Stimulated activated effector memory CD8-positive, alpha-beta T cell treated with anti-CD3 and anti-CD28 coated beads, Interleukin-12 subunit alpha, Interleukin-12 subunit beta, amount 100 ng/mL, for 72 hours (primary cell): ENCODE measurements at regions not wholly inside any gene's neighbourhood (a gene's known extent, or its start where the extent isn't known, plus 50 kb on each side); places are given as distances from the start of the nearest gene placed in this dataset.
"Not testable (repeated sequence)": the region's sequence is repeated elsewhere in the genome, so short reads cannot be mapped to it uniquely, and the experiment has no call there.

Experiments
- ATAC-seq: fragments of 150-1000 bp; cut with Tn5 transposase; 2 replicates; pipeline ENCODE4 v1.10.0; 2021
- DNase-seq, 2 donors: peaks; one replicate each; pipeline ENCODE4 v3.0.0; 2021 to 2022; ENCODE audit warnings: low spot score in 2 of 2
- H3K27ac Mint-ChIP-seq: one replicate; pipeline ENCODE4 v1.8.0; 2022; ENCODE audit warnings: mild to moderate bottlenecking, mixed read lengths
- H3K36me3 Mint-ChIP-seq: one replicate; pipeline ENCODE4 v1.8.0; 2022; ENCODE audit warnings: mild to moderate bottlenecking, mixed read lengths
- H3K4me1 Mint-ChIP-seq: one replicate; pipeline ENCODE4 v1.8.0; 2022; ENCODE audit warnings: mixed read lengths
- H3K4me3 Mint-ChIP-seq: one replicate; pipeline ENCODE4 v1.8.0; 2022; ENCODE audit warnings: mild to moderate bottlenecking, mixed read lengths
- H3K9me3 Mint-ChIP-seq: one replicate; pipeline ENCODE4 v1.8.0; 2022; ENCODE audit warnings: mixed read lengths

DNA sequence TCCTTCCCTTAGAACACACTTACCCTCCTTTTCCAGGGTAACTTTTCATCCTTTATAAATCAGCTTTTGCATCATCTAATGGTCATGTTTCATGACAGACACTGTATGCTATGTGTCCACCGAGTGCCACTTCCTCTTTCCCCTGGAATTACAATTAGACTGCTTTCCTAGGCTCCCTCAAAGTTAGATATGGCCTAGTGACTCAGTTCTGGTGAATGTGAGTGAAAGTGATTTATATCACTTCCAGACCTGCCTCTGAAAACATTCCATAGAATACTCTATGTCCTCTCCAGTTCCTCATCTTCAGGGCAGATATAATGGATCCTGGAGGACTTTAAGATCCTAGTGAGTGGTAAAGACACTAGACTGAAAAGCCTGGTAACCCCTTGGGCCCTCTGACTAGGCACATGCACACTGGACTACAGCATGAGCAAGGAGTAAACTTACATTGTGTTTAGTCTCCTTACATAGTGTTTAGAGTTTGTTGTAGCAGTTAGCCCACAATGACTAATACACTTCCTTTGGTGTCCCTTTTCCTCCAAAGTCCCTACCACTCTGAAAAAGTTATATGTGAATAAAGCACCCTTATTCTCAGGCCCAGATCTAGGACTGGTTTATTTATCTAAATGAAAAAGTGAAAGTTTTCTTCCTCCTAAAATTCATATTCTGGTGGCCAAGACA, 59.3 kb downstream of the GPR88 start:
- ATAC-seq: no peak
- H3K4me1 Mint-ChIP-seq: no peaks in the 10 kb centered on the region
- H3K27ac Mint-ChIP-seq: no peak overlapping the region

DNA sequence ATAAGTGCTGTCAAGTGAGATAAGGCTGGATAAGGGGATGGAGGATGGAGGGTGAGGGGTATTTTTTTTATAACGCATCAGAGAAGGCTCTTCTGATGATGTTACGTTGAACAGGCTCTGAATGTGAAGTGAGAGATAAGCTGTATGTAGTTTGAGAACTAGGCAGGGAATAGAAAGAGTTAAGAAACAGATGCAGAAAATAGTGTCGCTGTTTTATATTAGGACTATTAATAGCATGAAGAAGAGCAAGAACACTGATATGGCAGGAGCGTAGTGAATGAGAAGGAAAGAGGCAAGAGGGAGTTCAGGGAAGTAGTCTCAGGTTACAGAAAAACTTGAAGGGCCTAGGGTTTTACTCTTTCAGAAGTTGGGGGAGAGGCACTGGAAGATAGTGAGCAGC, 59.8 kb downstream of the GPR88 start:
- no peak for DNase-seq
- Mint-ChIP-seq H3K4me3 (no peak overlapping the region), H3K27ac (no peak overlapping the region), H3K36me3 (no peaks in the 10 kb centered on the region), H3K9me3 (peaks cover 3% of the 10 kb centered on the region), H3K4me1 (no peaks in the 10 kb centered on the region)
- no peak for ATAC-seq

More for the DNA sequence above, 59.3 kb downstream of the GPR88 start:
- Mint-ChIP-seq H3K36me3 (no peaks in the 10 kb centered on the region), H3K4me3 (no peak overlapping the region), H3K9me3 (peaks cover 3% of the 10 kb centered on the region)
- DNase-seq: no peak

DNA sequence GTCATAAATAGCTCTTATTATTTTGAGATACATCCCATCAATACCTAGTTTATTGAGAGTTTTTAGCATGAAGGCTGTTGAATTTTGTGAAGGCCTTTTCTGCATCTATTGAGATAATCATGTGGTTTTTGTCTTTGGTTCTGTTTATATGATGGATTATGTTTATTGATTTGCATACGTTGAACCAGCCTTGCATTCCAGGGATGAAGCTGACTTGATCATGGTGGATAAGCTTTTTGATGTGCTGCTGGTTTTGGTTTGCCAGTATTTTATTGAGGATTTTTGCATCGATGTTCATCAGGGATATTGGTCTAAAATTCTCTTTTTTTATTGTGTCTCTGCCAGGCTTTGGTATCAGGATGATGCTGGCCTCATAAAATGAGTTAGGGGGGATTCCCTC, 62.4 kb downstream of the GPR88 start:
- not testable (repeated sequence) for H3K36me3 Mint-ChIP-seq, H3K9me3 Mint-ChIP-seq

DNA sequence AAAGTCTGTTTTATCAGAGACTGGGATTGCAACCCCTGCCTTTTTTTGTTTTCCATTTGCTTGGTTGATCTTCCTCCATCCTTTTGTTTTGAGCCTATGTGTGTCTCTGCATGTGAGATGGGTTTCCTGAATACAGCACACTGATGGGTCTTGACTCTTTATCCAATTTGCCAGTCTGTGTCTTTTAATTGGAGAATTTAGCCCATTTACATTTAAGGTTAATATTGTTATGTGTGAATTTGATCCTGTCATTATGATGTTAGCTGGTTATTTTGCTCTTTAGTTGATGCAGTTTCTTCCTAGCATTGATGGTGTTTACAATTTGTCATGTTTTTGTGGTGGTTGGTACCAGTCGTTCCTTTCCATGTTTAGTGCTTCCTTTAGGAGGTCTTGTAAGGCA, 64.1 kb downstream of the GPR88 start:
- not testable (repeated sequence) for ATAC-seq

More for the DNA sequence above, 62.4 kb downstream of the GPR88 start:
- DNase-seq, H3K4me1 Mint-ChIP-seq, ATAC-seq, H3K4me3 Mint-ChIP-seq, H3K27ac Mint-ChIP-seq: not testable (repeated sequence)

DNA sequence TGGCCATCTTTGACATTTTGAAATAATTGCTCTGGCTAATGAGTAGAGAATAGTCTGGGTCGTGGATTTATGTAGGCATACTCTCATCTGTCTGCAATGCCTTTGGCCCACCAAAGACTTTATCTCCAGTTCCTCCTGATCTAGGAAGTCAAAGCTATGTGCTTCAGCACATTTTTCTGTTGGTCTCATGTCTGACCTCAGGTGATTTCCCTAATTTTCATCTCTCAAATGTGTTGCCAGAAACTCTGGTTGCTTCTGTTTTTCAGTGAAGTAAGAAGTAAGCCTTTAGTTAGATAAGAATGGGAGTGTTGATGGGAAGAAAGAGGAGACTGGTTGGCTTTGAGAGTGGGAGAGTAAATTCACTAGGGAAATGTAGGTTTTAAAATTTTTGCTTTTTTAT, 66.4 kb downstream of the GPR88 start:
- H3K4me1 Mint-ChIP-seq: no peaks in the 10 kb centered on the region
- H3K9me3 Mint-ChIP-seq: peaks cover 10% of the 10 kb centered on the region
- H3K4me3 Mint-ChIP-seq: no peak overlapping the region
- H3K36me3 Mint-ChIP-seq: no peaks in the 10 kb centered on the region
- ATAC-seq (no peak), DNase-seq (no peak)
- no peak overlapping the region for H3K27ac Mint-ChIP-seq

More for the DNA sequence above, 64.1 kb downstream of the GPR88 start:
- H3K4me3 Mint-ChIP-seq, H3K27ac Mint-ChIP-seq, H3K36me3 Mint-ChIP-seq, H3K9me3 Mint-ChIP-seq, DNase-seq, H3K4me1 Mint-ChIP-seq: not testable (repeated sequence)

DNA sequence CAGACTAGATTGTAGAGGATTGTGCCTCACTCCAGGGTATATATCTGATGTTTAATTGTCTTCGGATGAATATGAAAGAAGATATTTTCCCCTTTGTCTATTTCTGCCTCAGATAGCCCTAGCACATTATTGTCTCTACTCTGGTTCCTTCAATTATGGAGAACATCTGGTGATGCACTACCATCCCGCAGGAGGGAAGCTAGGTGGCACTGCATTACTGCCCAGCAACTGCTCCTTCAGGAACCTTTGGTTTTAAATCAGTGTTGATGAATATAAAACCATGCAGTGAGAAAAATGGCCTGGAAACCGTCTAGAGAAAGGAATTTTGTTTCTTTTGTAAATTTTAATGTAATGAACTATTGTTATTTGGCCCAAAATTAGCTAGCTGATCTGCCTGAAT, 68.5 kb downstream of the GPR88 start:
- peaks cover 6% of the 10 kb centered on the region for H3K9me3 Mint-ChIP-seq
- no peak overlapping the region for H3K4me3 Mint-ChIP-seq
- H3K36me3 Mint-ChIP-seq: no peaks in the 10 kb centered on the region
- no peak overlapping the region for H3K27ac Mint-ChIP-seq
- DNase-seq (no peak), ATAC-seq (no peak)
- H3K4me1 Mint-ChIP-seq: no peaks in the 10 kb centered on the region

DNA sequence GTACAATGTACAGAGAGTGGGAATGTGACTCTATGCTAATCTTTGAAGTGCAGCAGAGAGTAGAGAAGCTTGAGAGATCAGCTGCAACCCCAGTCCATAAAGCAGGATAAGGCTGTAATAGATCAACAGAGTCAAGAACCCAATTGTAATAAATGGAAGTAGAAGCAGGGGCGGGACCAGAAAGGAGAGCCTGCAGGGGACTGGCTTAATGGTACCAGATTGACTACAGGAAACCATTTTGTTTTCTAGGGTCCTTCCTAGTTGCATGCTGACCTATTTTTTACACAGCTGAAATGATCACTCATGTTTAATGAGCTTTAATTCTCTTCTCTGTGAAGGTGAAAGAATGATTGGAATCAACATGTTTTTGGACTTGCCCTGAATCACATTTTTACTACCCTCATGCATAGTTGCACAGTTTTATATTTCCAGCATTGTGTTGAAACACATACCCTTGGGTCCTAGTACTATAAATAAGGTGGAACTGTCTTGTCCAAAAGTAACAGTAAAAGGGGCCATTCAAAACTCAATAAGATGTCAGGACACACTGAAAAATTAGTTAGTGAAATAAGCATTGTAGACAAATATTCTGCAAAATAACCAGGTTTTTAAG, 69.8 kb downstream of the GPR88 start:
- Mint-ChIP-seq H3K27ac (no peak overlapping the region), H3K4me3 (no peak overlapping the region), H3K4me1 (no peaks in the 10 kb centered on the region), H3K36me3 (no peaks in the 10 kb centered on the region), H3K9me3 (peaks cover 6% of the 10 kb centered on the region)
- ATAC-seq (no peak), DNase-seq (no peak)

DNA sequence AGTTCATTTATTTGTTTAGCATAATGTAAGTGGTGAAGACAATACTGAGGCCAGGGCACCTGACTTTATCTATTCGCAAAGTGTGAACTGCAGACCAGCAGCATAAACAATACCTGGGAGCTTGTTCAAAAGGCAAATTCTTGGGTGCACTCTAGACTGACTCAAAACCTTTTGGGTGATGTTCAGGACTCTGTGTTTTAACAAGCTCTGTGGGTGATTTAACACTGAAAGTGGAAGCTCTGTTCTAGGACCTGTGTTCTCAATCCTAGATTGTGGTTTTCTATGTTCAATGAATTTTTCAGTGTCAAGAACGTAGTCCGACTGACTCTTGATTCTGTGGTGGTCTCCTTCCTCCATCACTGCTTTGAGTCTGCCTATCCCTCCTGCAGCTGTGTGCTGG, 71.9 kb downstream of the GPR88 start:
- Mint-ChIP-seq H3K9me3 (peaks cover 4% of the 10 kb centered on the region), H3K36me3 (no peaks in the 10 kb centered on the region), H3K4me1 (peaks cover 6% of the 10 kb centered on the region), H3K27ac (no peak overlapping the region), H3K4me3 (no peak overlapping the region)
- DNase-seq (no peak), ATAC-seq (peak; percentile 28)

DNA sequence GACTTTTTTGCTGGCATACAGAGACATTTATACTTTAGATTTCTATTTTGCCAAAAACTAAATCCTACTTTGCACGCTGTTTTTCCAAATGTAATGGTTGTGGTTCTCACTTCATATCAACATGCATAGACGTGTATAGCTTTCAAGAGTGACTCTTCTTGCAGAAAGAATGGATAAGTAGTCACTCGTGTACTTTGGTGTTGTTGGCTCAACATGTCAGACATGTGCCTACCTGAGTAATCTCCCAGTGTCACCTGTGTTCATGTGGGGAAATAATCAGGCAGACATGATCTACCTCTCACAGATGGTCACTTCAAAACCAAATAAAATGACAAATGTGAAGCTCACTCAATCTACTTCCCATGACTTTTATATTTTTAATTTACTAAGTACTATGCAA, 73.1 kb downstream of the GPR88 start:
- Mint-ChIP-seq H3K36me3 (no peaks in the 10 kb centered on the region), H3K4me1 (peaks cover 6% of the 10 kb centered on the region), H3K4me3 (no peak overlapping the region), H3K9me3 (no peaks in the 10 kb centered on the region), H3K27ac (no peak overlapping the region)
- ATAC-seq (no peak), DNase-seq (no peak)

DNA sequence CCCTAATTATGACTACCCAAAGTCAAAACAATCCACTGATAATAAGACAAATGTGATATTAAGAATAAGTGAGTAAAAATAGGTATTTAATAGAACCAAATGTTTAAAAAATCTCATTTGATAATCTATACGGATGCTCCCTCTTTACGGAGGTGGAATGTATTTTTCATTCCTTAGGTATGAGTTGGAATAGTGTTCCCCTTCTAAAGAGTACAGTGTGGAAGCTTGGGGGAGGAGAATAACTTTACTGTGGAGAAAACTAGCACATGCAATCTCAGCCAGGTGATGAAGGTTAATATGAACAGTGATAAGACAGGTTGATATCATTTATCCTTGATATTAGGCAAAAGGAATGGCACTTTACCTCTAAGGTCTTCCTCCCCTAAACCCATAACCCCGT, 74.6 kb downstream of the GPR88 start:
- Mint-ChIP-seq H3K4me3 (no peak overlapping the region), H3K4me1 (peaks cover 6% of the 10 kb centered on the region), H3K9me3 (no peaks in the 10 kb centered on the region), H3K27ac (no peak overlapping the region), H3K36me3 (no peaks in the 10 kb centered on the region)
- DNase-seq (no peak), ATAC-seq (no peak)

DNA sequence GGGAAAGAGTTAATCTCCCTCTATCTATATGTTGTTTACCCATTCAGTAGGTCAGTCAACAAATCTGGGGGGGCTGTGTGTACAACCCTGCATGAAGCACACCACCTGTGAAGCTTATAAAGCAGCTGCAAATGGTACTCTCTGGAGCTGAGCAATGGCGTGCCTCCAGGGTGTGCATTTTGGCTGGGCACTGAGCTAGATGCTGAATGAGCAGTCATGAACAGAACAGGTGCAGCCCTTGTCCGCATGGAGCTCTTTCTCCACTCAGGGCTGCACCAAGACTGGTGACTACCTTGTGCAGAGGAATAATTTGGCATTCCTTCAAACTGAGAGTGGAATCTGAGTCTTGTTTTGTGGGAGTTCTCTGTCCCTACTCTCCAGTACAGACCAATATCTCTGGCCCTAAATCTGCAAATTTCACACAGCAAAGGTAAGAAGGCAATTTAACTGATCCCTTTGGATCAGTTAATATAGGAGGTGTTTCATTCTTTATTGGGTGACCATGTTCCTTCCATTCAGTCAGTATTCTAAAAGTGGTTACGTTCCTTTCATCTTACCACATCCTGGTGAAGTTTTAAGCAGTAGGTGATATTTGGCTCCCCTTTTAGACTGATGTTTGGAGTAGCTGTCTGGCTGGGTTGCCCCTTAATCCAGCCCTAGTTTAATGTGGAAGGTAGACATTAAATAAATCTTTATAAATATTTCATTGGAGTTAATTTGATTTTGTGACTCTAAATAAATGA, 76.0 kb downstream of the GPR88 start:
- H3K9me3 Mint-ChIP-seq: no peaks in the 10 kb centered on the region
- DNase-seq (no peak), ATAC-seq (peak; percentile 47)
- peak overlapping the region; percentile 30 for H3K4me3 Mint-ChIP-seq
- peaks cover 6% of the 10 kb centered on the region for H3K4me1 Mint-ChIP-seq
- H3K36me3 Mint-ChIP-seq: no peaks in the 10 kb centered on the region
- peak overlapping the region; percentile 17 for H3K27ac Mint-ChIP-seq

DNA sequence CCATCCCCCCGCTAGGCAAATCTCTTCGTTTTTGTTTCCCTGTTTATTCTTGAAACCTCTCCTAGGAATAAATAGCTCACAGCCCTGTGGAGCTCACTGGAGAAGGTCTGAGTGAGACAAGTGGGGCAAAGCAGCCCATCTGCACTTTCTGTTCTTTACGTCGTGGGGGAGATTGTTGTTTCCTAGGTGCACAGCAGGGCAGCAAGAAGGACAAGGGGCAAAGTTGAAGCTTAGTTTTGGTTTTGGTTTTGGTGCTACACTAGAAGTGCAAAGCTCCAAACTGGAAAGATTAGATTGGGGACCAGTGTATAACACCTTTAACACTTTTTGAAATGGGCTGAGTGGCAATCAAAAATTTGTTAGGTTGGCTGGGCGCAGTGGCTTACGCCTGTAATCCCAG, 76.6 kb downstream of the GPR88 start:
- Mint-ChIP-seq H3K4me3 (peak overlapping the region; percentile 30), H3K36me3 (no peaks in the 10 kb centered on the region), H3K9me3 (no peaks in the 10 kb centered on the region), H3K4me1 (peaks cover 6% of the 10 kb centered on the region), H3K27ac (peak overlapping the region; percentile 17)
- no peak for DNase-seq
- no peak for ATAC-seq

DNA sequence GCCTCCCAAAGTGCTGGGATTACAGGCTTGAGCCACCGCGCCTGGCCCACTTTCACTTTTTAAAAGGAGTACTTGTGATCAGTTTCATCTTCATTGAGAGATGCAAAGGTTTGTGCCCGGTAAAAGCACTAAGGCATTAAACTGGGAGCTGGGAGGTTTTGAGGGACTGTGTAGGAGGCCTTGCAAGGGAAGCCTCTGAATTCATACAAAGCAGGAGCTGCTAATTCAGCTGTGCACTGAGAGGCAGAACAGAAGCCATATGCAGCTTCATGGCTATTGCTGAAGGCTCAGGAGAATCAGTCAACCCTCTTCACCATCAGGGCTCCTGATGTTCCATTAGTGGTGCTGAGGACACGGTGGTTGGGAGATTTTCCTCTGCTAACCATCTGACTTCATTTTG, 77.7 kb downstream of the GPR88 start:
- H3K4me1 Mint-ChIP-seq: peaks cover 6% of the 10 kb centered on the region
- no peak for DNase-seq
- ATAC-seq: no peak
- no peaks in the 10 kb centered on the region for H3K36me3 Mint-ChIP-seq
- H3K9me3 Mint-ChIP-seq: no peaks in the 10 kb centered on the region
- H3K27ac Mint-ChIP-seq: no peak overlapping the region
- no peak overlapping the region for H3K4me3 Mint-ChIP-seq

DNA sequence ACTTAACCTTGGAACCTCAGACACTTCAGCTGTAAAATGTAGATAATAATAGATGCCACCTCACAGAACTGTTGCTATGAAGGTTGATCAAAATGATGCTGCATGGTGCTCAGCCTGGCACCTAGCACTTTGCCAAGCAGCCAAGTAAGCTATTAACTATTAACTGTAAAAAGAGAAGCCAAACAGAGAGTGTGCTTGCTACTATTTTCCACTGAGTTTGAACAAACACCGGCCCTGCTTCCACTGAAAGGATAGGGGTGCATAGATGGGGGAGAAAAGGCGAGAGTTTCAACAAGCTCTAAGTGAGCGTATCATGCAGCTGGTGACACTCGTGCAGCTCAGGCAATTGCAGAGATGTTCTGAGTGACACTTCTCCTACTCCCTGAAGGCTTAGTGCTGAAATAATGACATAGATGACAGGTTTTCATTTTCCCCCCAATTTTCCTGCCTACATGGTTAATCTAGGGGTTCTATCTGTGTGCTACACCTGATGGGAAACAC, 78.2 kb downstream of the GPR88 start:
- H3K4me1 Mint-ChIP-seq: peaks cover 6% of the 10 kb centered on the region
- H3K4me3 Mint-ChIP-seq: no peak overlapping the region
- H3K36me3 Mint-ChIP-seq: no peaks in the 10 kb centered on the region
- no peaks in the 10 kb centered on the region for H3K9me3 Mint-ChIP-seq
- DNase-seq (no peak), ATAC-seq (no peak)
- H3K27ac Mint-ChIP-seq: no peak overlapping the region

DNA sequence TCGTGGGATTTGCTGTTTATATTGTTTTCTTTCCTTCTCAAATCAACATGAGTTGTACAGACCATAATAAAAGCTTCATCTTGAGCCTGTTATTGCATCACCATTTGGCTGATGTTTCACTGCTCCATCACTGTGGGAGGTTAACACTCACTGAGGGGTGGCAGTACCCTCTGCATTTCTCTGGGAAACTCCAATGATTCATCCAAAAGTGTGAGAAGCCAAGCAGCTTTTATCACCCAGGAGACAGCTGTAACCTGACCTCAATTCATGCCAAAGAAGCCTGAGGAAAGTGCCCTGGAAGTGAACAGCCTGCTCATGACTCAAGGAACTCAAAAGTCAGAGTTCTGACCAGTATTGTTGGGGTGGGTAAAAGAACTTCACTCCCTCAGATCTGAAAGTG, 84.1 kb downstream of the GPR88 start:
- no peak overlapping the region for H3K4me3 Mint-ChIP-seq
- H3K4me1 Mint-ChIP-seq: no peaks in the 10 kb centered on the region
- H3K27ac Mint-ChIP-seq: no peak overlapping the region
- no peak for DNase-seq
- peak; percentile 75 for ATAC-seq
- no peaks in the 10 kb centered on the region for H3K9me3 Mint-ChIP-seq
- no peaks in the 10 kb centered on the region for H3K36me3 Mint-ChIP-seq

DNA sequence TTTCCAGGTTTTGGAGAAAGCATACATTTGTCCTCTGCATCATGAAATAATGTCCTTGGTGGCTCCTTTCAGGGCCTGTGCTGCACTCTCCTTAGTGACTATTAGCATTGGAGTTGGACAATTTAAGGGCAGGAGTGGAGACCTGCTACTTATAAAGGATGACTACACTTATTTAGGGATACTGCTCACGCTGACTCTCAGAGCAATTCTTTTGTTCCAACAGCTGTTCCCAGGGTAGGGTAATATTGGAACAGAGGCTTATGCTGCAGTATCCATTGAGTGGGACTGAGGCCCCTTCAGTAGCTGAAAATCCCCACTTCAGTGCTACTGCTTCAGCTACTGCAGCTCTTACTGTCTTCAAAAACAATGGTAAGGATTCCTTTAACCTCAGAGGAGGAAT, 84.6 kb downstream of the GPR88 start:
- H3K9me3 Mint-ChIP-seq: no peaks in the 10 kb centered on the region

More for the DNA sequence above, 84.6 kb downstream of the GPR88 start:
- Mint-ChIP-seq H3K4me1 (no peaks in the 10 kb centered on the region), H3K4me3 (no peak overlapping the region), H3K36me3 (no peaks in the 10 kb centered on the region), H3K27ac (no peak overlapping the region)
- ATAC-seq (no peak), DNase-seq (no peak)
